ENCODE measurements at regions not wholly inside any gene's neighbourhood (a gene's known extent, or its start where the extent isn't known, plus 50 kb on each side); places are given as distances from the start of the nearest gene placed in this dataset.
"Not testable (repeated sequence)": the region's sequence is repeated elsewhere in the genome, so short reads cannot be mapped to it uniquely, and the experiment has no call there.

GRCh38 chr4:120005527-120005926 lies 61.1 kb downstream of the MAD2L1 start:
- no peak for ATAC-seq (replicated peaks)

DNA sequence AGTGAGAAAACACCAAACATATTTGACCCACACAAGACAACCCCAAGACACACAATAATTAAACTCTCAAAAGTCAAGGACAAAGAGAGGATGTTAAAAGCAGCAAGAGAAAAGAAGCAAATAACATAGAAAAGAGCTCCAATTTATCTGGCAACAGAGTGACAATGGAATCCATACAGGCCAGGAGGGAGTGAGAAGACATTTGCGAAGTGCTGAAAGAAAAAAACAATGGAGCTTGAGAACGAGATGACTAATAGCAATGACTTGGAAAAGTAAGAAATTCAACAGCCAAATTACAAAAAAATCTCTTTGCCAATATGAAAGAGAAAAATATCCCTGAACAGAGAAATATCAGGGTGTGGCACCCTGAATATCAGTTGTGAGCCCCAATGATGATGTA lies 61.6 kb downstream of the MAD2L1 start:
- Mint-ChIP-seq H3K4me1 (no peaks in the 10 kb centered on the region), H3K4me3 (no peak overlapping the region), H3K27me3 (no peaks in the 10 kb centered on the region), H3K9me3 (no peaks in the 10 kb centered on the region), H3K27ac (no peak overlapping the region), H3K36me3 (no peaks in the 10 kb centered on the region)
- ATAC-seq (replicated peaks) (no peak), DNase-seq (no peak)

More at GRCh38 chr4:120005527-120005926, 61.1 kb downstream of the MAD2L1 start:
- H3K27ac Mint-ChIP-seq = no peak overlapping the region
- H3K4me1 Mint-ChIP-seq = no peaks in the 10 kb centered on the region
- H3K27me3 Mint-ChIP-seq = no peaks in the 10 kb centered on the region
- no peak overlapping the region for H3K4me3 Mint-ChIP-seq
- no peak for DNase-seq
- H3K9me3 Mint-ChIP-seq = no peaks in the 10 kb centered on the region
- no peaks in the 10 kb centered on the region for H3K36me3 Mint-ChIP-seq

GRCh38 chr4:120004054-120004453 lies 62.6 kb downstream of the MAD2L1 start:
- Mint-ChIP-seq H3K27ac (no peak overlapping the region), H3K4me1 (no peaks in the 10 kb centered on the region), H3K36me3 (no peaks in the 10 kb centered on the region), H3K4me3 (no peak overlapping the region), H3K9me3 (no peaks in the 10 kb centered on the region), H3K27me3 (no peaks in the 10 kb centered on the region)
- ATAC-seq (replicated peaks) (no peak), DNase-seq (no peak)

DNA sequence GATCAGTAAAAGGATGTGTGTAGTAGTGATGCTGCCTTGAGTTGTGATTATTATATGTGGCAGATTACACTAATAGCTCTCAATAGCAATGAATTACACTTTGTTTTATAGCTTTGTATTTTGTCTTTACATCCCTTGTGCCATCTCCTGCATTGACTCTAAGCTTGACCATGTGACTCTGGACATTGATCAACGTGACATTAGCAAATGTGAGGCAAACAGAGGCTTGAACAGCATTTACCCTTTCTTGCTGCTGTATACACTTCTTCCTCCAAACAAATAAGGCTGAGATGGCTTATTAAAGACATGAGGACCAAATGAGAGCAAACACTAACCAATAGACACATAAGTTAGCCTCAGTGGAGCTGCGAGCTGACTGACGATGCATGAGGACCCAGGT lies 63.5 kb downstream of the MAD2L1 start:
- ATAC-seq (replicated peaks) = no peak
- Mint-ChIP-seq H3K27me3 (no peaks in the 10 kb centered on the region), H3K4me3 (no peak overlapping the region), H3K9me3 (no peaks in the 10 kb centered on the region), H3K27ac (no peak overlapping the region), H3K36me3 (no peaks in the 10 kb centered on the region), H3K4me1 (no peaks in the 10 kb centered on the region)
- no peak for DNase-seq

DNA sequence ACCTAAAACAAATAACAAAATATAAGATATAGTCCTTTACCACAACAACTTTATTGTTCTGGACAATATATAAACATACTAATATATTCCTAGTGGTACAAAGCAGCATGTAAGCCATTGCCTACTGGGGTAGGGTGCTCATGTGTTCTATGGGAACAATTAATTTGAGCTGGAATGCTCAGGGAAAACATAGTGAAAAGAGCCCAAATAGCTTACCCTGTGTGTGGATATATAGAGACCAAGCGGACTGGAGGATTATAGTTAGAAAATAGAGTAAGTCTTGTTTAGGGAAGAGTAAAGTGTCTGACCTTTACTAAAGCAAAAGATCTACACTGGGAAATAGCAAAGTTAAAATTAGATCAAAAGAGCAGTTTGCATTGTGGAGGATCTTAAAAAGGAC lies 64.8 kb downstream of the MAD2L1 start:
- Mint-ChIP-seq H3K9me3 (no peaks in the 10 kb centered on the region), H3K27ac (no peak overlapping the region), H3K4me1 (no peaks in the 10 kb centered on the region), H3K27me3 (no peaks in the 10 kb centered on the region), H3K36me3 (no peaks in the 10 kb centered on the region), H3K4me3 (no peak overlapping the region)
- ATAC-seq (replicated peaks) (no peak), DNase-seq (no peak)

GRCh38 chr4:120000591-120001296 lies 65.9 kb downstream of the MAD2L1 start:
- Mint-ChIP-seq H3K27me3 (no peaks in the 10 kb centered on the region), H3K4me3 (no peak overlapping the region), H3K4me1 (no peaks in the 10 kb centered on the region), H3K9me3 (no peaks in the 10 kb centered on the region), H3K36me3 (no peaks in the 10 kb centered on the region), H3K27ac (no peak overlapping the region)
- no peak for DNase-seq
- no peak for ATAC-seq (replicated peaks)

GRCh38 chr4:119996024-119996423 lies 70.6 kb downstream of the MAD2L1 start:
- H3K4me3 Mint-ChIP-seq; H3K4me1 Mint-ChIP-seq; H3K27me3 Mint-ChIP-seq; H3K36me3 Mint-ChIP-seq; H3K9me3 Mint-ChIP-seq; DNase-seq; H3K27ac Mint-ChIP-seq; ATAC-seq (replicated peaks): not testable (repeated sequence)

GRCh38 chr4:119984996-119985395 lies 81.7 kb downstream of the MAD2L1 start:
- DNase-seq = no peak
- Mint-ChIP-seq H3K27ac (no peak overlapping the region), H3K4me1 (no peaks in the 10 kb centered on the region), H3K4me3 (no peak overlapping the region), H3K27me3 (no peaks in the 10 kb centered on the region), H3K9me3 (no peaks in the 10 kb centered on the region), H3K36me3 (no peaks in the 10 kb centered on the region)
- ATAC-seq (replicated peaks) = no peak

DNA sequence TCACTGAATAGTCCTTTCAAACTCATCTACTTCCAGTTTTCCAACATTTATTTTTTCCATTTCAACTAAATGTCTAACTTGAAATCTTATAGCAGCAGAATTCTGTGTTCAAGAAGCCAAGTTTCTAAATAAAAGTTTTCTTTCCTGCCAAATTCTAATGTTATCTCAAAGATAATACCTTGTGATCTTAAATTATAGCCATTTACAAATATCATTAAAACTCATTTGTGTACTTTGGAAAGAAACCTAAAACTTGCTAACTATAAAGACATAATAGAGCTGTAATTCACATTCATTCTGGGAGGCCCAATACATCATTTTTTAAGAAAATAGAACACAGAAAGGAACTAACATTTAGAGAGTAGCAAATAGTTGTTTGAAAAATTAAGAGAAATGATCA lies 83.9 kb downstream of the MAD2L1 start:
- Mint-ChIP-seq H3K4me1 (no peaks in the 10 kb centered on the region), H3K36me3 (no peaks in the 10 kb centered on the region), H3K27ac (no peak overlapping the region), H3K9me3 (no peaks in the 10 kb centered on the region), H3K27me3 (no peaks in the 10 kb centered on the region), H3K4me3 (no peak overlapping the region)
- ATAC-seq (replicated peaks) (no peak), DNase-seq (no peak)

- no peak for DNase-seq
- H3K27ac Mint-ChIP-seq = no peak overlapping the region
- H3K4me3 Mint-ChIP-seq = no peak overlapping the region
- H3K9me3 Mint-ChIP-seq = no peaks in the 10 kb centered on the region
- H3K4me1 Mint-ChIP-seq = no peaks in the 10 kb centered on the region
- no peak for ATAC-seq (replicated peaks)
- no peaks in the 10 kb centered on the region for H3K36me3 Mint-ChIP-seq
- no peaks in the 10 kb centered on the region for H3K27me3 Mint-ChIP-seq
These were observed 86.2 kb downstream of the MAD2L1 start for GRCh38 chr4:119980456-119980855.

DNA sequence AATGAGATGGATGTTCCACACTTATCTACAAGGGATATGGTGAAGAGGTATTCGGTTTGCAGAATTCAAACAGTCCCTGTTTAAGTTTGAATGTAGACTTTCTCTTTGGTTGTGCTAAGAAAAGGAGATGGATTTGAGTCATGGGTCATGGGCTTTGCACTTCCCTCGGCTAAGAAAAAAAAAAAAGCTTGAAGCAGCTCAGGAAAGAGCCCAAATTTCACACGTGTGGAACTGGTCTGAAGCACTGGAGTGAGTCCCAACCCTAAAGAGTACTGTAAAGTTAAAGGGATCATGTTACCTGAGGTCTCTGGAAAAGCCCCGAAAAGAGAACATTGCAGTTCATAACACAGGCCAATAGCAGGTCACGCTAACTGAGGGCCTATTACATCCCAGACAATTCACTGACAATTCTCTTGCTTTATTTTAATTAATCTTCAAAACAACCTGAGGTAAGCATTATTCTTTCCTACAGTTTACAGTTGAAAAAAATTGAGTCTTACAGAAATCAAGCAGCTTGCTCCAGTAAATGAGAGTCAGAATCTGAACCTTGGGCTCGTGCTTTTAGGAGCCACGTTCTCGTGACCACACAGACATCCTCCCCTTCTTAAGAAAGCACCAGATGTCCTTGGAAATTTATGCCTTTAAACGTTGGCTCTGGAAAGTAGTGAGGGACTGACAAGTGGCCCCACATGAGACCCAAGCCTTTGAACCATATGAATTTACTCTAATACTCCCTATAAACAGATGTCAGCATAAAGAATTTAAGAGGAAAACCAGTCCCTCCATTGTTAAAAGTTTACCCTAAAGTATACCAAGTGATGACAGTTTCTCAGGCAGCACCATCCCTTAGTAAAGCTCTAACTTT lies 89.3 kb downstream of the MAD2L1 start:
- H3K9me3 Mint-ChIP-seq = peaks cover 0 to 1% of the 10 kb centered on the region in 2 donors
- H3K27ac Mint-ChIP-seq = no peak overlapping the region
- H3K36me3 Mint-ChIP-seq = no peaks in the 10 kb centered on the region
- H3K4me1 Mint-ChIP-seq = no peaks in the 10 kb centered on the region
- H3K27me3 Mint-ChIP-seq = no peaks in the 10 kb centered on the region
- H3K4me3 Mint-ChIP-seq = no peak overlapping the region
- DNase-seq = no peak
- no peak for ATAC-seq (replicated peaks)

DNA sequence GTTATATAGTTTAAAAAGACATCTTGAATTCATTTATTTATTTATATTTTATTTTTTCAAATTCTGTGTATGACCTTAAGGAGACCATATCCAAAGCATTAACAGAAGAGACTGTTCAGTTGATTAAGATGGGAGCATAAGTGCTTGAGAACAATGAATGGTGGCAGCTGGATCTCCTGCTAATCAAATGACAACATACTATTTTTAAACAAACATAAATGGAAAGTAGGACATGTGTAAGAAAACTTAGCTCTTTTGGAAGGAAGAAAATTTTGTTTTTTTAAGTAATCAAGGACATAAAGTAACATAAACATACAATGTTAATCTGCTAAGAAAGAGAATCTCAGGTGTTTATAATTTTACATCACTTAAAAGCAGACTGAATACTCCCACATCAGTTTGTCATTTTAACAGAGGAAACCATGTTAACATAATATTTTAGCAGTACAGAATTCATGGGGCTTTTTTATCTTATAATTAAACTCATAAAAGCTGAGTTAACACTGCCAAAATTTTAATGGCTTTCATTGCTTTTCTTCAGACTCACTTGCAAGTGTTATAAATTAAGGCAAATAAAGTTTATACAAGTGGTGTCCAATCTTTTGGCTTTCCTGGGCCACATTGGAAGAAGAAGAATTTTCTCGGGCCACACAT lies 95.1 kb downstream of the MAD2L1 start:
- Mint-ChIP-seq H3K4me1 (no peaks in the 10 kb centered on the region), H3K36me3 (no peaks in the 10 kb centered on the region), H3K4me3 (no peak overlapping the region), H3K9me3 (peaks cover 0 to 1% of the 10 kb centered on the region in 2 donors), H3K27me3 (no peaks in the 10 kb centered on the region), H3K27ac (peak overlapping the region; percentile 47)
- DNase-seq = no peak
- no peak for ATAC-seq (replicated peaks)

- H3K4me3 Mint-ChIP-seq = no peak overlapping the region
These were observed 104.0 kb downstream of the MAD2L1 start for GRCh38 chr4:119962631-119963030.

GRCh38 chr4:119958983-119959382 lies 107.7 kb downstream of the MAD2L1 start:
- no peak for ATAC-seq (replicated peaks)
- Mint-ChIP-seq H3K4me3 (no peak overlapping the region), H3K4me1 (no peaks in the 10 kb centered on the region), H3K27ac (no peak overlapping the region), H3K9me3 (peaks cover 4 to 7% of the 10 kb centered on the region in 2 donors), H3K36me3 (no peaks in the 10 kb centered on the region), H3K27me3 (peaks cover 0 to 4% of the 10 kb centered on the region in 2 donors)
- no peak for DNase-seq

More at GRCh38 chr4:119962631-119963030, 104.0 kb downstream of the MAD2L1 start:
- DNase-seq (no peak), ATAC-seq (replicated peaks) (no peak)
- H3K9me3 Mint-ChIP-seq = no peaks in the 10 kb centered on the region
- H3K4me1 Mint-ChIP-seq = no peaks in the 10 kb centered on the region
- H3K27ac Mint-ChIP-seq = no peak overlapping the region
- H3K36me3 Mint-ChIP-seq = no peaks in the 10 kb centered on the region
- H3K27me3 Mint-ChIP-seq = peaks cover 0 to 9% of the 10 kb centered on the region in 2 donors

Measured in stimulated activated naive B cell treated with anti-CD40 and anti-IgM and Interleukin-4, amounts not matched to agents 10 μg/mL and 1 μg/mL and 100 μg/mL, for 72 hours (primary cell).